Hepatocyte (in vitro differentiated cells): ENCODE measurements at regions not wholly inside any gene's neighbourhood (a gene's known extent, or its start where the extent isn't known, plus 50 kb on each side); places are given as distances from the start of the nearest gene placed in this dataset.

Source experiments
- CTCF ChIP-seq: fragments of 200-600 bp; sonication (generic); IDR thresholded peaks from 2 replicates; pipeline ENCODE4 v1.5.1; 2016; ENCODE audit warnings: antibody characterized with exemption, mild to moderate bottlenecking; ENCODE audit not compliant: poor library complexity
- EZH2 ChIP-seq: fragments of 200-600 bp; sonication (generic); IDR thresholded peaks from 2 replicates; pipeline ENCODE4 v1.6.1; 2016; ENCODE audit warnings: antibody characterized with exemption, mild to moderate bottlenecking, borderline replicate concordance

- TF ChIP-seq EZH2: no peak
- no peak for TF ChIP-seq CTCF
Measured at GRCh38 chr1:218572050-218572449, 226.9 kb downstream of the TGFB2 start.
